Astrocyte (in vitro differentiated cells and primary cell): ENCODE measurements at regions not wholly inside any gene's neighbourhood (a gene's known extent, or its start where the extent isn't known, plus 50 kb on each side); places are given as distances from the start of the nearest gene placed in this dataset.

ENCODE experiments used
- EZH2 ChIP-seq: IDR thresholded peaks from 2 replicates; pipeline ENCODE4 v1.6.1; 2012; ENCODE audit warnings: mild to moderate bottlenecking, low read length, inconsistent platforms; ENCODE audit not compliant: insufficient read depth
- TF ChIP-seq, protein P1 (sequence below): IDR thresholded peaks from 2 replicates; pipeline ENCODE4 v1.5.1; 2011; ENCODE audit warnings: low read depth, mild to moderate bottlenecking, inconsistent platforms, low read length, moderate library complexity; ENCODE audit not compliant: insufficient read depth

GRCh38 chr2:16165518-16166326 lies 225.4 kb downstream of the MYCN start:
- TF ChIP-seq, protein P1, sequence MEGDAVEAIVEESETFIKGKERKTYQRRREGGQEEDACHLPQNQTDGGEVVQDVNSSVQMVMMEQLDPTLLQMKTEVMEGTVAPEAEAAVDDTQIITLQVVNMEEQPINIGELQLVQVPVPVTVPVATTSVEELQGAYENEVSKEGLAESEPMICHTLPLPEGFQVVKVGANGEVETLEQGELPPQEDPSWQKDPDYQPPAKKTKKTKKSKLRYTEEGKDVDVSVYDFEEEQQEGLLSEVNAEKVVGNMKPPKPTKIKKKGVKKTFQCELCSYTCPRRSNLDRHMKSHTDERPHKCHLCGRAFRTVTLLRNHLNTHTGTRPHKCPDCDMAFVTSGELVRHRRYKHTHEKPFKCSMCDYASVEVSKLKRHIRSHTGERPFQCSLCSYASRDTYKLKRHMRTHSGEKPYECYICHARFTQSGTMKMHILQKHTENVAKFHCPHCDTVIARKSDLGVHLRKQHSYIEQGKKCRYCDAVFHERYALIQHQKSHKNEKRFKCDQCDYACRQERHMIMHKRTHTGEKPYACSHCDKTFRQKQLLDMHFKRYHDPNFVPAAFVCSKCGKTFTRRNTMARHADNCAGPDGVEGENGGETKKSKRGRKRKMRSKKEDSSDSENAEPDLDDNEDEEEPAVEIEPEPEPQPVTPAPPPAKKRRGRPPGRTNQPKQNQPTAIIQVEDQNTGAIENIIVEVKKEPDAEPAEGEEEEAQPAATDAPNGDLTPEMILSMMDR: no peak
- no peak for TF ChIP-seq EZH2
